ENCODE measurements at regions not wholly inside any gene's neighbourhood (a gene's known extent, or its start where the extent isn't known, plus 50 kb on each side); places are given as distances from the start of the nearest gene placed in this dataset.

DNA sequence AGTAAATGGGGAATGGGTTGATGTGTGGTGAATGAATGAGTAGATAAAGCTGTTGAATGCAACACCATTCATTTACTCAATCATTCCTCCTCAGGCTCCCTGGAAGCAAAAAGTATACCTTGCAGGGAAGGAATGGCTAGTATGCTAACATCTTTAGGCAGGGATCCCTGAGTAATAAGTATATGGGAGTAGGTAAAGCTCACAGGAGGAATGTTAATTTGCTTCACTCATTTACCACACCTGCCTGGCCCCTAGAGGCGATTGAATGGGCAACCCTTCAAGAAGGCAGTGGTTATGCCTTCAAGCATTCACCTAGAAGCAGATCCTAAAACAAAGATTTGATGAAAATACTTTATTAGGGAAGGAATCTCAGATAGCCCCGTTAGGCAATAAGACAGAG lies 208.7 kb upstream of the GADL1 start:
- Histone ChIP-seq H3K36me3 (no peaks in the 10 kb centered on the region), H3K9me3 (no peaks in the 10 kb centered on the region), H3K4me1 (no peaks in the 10 kb centered on the region), H3K4me3 (no peak overlapping the region), H3K27ac (no peak overlapping the region), H3K27me3 (no peaks in the 10 kb centered on the region)
- intact Hi-C loops (cut with DNase I) = no loop called here
- DNase-seq (ENCODE audit: extremely low spot score in 2 of 2) = no peak
- TF ChIP-seq, protein P1, sequence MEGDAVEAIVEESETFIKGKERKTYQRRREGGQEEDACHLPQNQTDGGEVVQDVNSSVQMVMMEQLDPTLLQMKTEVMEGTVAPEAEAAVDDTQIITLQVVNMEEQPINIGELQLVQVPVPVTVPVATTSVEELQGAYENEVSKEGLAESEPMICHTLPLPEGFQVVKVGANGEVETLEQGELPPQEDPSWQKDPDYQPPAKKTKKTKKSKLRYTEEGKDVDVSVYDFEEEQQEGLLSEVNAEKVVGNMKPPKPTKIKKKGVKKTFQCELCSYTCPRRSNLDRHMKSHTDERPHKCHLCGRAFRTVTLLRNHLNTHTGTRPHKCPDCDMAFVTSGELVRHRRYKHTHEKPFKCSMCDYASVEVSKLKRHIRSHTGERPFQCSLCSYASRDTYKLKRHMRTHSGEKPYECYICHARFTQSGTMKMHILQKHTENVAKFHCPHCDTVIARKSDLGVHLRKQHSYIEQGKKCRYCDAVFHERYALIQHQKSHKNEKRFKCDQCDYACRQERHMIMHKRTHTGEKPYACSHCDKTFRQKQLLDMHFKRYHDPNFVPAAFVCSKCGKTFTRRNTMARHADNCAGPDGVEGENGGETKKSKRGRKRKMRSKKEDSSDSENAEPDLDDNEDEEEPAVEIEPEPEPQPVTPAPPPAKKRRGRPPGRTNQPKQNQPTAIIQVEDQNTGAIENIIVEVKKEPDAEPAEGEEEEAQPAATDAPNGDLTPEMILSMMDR (IDR thresholded peaks at IDR 0.05) = no peak
- TF ChIP-seq POLR2A (IDR thresholded peaks at IDR 0.05) (no peak), POLR2AphosphoS5 (IDR thresholded peaks at IDR 0.05; ENCODE audit: insufficient read depth in 1 of 2, low read depth in 1 of 2) (no peak)

DNA sequence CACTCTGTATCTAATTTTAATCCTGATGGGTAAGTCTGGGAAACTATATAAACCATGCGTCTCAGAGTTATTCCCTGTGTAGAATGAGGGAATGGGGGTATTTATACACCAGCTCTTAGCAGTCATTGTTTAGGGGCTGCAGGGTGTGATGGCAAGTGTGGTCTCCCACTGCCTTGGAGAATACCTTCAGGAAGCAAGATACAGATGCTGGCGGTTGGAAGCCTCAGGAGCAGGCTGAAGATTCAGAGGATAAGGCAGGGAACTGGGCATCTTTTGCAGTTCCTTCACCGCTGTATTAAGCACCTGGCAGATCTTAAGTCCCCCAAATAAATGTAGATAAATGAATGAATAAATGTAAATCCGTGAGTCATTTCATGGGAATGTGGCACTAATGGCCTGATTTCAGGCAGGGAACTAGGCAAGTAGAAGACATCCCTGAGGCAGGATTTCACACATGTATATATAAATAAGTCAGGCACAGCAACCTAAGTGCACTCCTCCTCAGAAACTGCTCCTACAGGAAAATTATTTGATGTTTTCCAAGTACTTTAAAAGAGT lies 209.2 kb upstream of the GADL1 start:
- intact Hi-C loops (cut with DNase I) = no loop called here
- Histone ChIP-seq H3K36me3 (no peaks in the 10 kb centered on the region), H3K4me1 (no peaks in the 10 kb centered on the region)

DNA sequence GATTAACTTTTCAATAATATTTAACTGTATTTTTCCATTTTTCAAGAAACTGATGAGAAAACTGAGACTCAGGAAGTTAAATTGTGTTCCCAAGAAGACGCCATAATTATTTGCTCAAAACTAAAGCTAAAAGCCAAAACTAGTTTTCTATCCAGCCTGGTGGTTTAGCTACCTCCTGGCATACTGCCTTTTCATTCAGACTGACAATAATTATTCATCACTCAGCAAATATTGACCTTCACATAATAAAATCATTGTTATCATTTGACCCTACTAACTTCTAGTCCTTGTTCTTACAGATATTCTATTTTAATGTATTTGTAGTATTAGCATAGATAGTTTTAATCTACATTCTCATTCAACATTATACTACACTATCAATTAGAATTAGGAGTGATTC lies 210.6 kb upstream of the GADL1 start:
- no peaks in the 10 kb centered on the region for H3K4me1 ChIP-seq
- intact Hi-C loops (cut with DNase I) = no loop called here
- H3K4me3 ChIP-seq = no peak overlapping the region
- DNase-seq (ENCODE audit: extremely low spot score in 2 of 2) = no peak
- no peaks in the 10 kb centered on the region for H3K36me3 ChIP-seq
- no peak overlapping the region for H3K27ac ChIP-seq
- no peak for TF ChIP-seq POLR2AphosphoS5 (IDR thresholded peaks at IDR 0.05; ENCODE audit: insufficient read depth in 1 of 2, low read depth in 1 of 2)
- TF ChIP-seq, protein P1 (IDR thresholded peaks at IDR 0.05) = no peak
- H3K9me3 ChIP-seq = no peaks in the 10 kb centered on the region
- no peaks in the 10 kb centered on the region for H3K27me3 ChIP-seq

More for the DNA sequence above, 209.2 kb upstream of the GADL1 start:
- TF ChIP-seq POLR2A (IDR thresholded peaks at IDR 0.05) (no peak), POLR2AphosphoS5 (IDR thresholded peaks at IDR 0.05; ENCODE audit: insufficient read depth in 1 of 2, low read depth in 1 of 2) (no peak)
- TF ChIP-seq, protein P1 (IDR thresholded peaks at IDR 0.05) = no peak
- H3K27me3 ChIP-seq = no peaks in the 10 kb centered on the region
- no peak overlapping the region for H3K27ac ChIP-seq
- H3K4me3 ChIP-seq = no peak overlapping the region
- DNase-seq (ENCODE audit: extremely low spot score in 2 of 2) = no peak
- no peaks in the 10 kb centered on the region for H3K9me3 ChIP-seq

DNA sequence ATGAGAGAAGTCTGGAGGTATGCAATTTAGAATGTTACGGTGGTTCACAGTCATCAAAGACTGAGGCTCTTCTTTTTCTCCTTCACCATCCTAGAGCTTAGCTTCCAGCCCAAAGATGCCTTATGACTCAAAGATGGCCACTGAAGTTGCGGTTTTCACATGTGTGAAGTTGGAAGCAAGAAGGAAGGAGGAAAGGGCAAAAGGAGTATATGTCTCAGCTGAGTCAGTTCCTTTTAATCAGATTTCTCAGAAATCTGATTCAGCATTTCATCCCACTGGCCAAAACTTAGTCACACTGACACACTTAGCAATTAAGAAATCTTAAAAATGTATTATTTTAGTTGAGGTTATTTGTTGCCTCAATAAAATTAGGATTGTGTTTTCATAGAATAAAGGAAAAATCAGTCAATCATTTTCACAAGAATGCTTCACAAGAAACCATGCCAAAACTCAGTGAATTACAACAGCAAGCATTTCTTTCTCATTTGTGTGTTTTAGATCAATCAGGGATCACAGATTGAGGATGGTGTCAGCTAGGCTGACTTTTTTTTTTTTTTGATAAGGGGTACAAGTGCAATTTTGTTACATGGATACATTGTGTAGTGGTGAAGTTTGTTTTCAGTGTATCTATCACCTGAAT lies 211.1 kb upstream of the GADL1 start:
- Histone ChIP-seq H3K27ac (no peak overlapping the region), H3K4me3 (no peak overlapping the region), H3K36me3 (no peaks in the 10 kb centered on the region), H3K27me3 (no peaks in the 10 kb centered on the region), H3K9me3 (no peaks in the 10 kb centered on the region), H3K4me1 (no peaks in the 10 kb centered on the region)
- TF ChIP-seq POLR2A (IDR thresholded peaks at IDR 0.05) = no peak
- intact Hi-C loops (cut with DNase I) = no loop called here
- DNase-seq (ENCODE audit: extremely low spot score in 2 of 2) = no peak

DNA sequence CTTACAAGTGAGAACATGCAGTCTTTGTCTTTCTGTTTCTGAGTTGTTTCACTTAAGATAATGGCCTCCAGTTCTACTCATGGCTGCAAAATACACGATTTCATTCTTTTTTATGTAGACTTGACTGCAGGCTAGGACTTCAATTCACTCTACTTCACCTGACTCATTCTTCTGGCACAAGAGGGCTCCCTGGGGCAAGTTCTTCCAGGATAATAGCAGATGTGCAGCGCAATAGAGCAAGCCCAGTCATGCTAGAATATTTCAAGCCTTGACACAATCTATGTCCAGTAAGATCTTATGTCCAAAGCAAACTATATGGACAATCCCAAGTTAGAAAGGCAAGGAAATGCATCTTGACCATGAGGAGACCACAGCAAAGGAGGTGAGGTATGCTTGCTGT lies 211.7 kb upstream of the GADL1 start:
- intact Hi-C loops (cut with DNase I) = no loop called here
- H3K9me3 ChIP-seq = no peaks in the 10 kb centered on the region
- H3K4me3 ChIP-seq = no peak overlapping the region
- H3K4me1 ChIP-seq = no peaks in the 10 kb centered on the region
- no peak for DNase-seq (ENCODE audit: extremely low spot score in 2 of 2)
- no peaks in the 10 kb centered on the region for H3K27me3 ChIP-seq
- H3K36me3 ChIP-seq = no peaks in the 10 kb centered on the region
- H3K27ac ChIP-seq = no peak overlapping the region
- TF ChIP-seq POLR2A (IDR thresholded peaks at IDR 0.05) (no peak), POLR2AphosphoS5 (IDR thresholded peaks at IDR 0.05; ENCODE audit: insufficient read depth in 1 of 2, low read depth in 1 of 2) (no peak)
- TF ChIP-seq, protein P1 (IDR thresholded peaks at IDR 0.05) = no peak

All from vagina (tissue), 2 donors.